Gastroesophageal sphincter (tissue), 4 donors: ENCODE measurements at regions not wholly inside any gene's neighbourhood (a gene's known extent, or its start where the extent isn't known, plus 50 kb on each side); places are given as distances from the start of the nearest gene placed in this dataset.

Experiments used
- ATAC-seq: fragments of 150-250 bp; one replicate; pipeline ENCODE4 v1.9.1; 2016; ENCODE audit warnings: mild to moderate bottlenecking, moderate library complexity
- H3K27ac ChIP-seq, 4 donors: fragments of 200-600 bp; sonication (generic) in 3 of 4; 1 replicate in 3 of 4; 2 replicates in 1 of 4; pipeline ENCODE4 v1.5.1; 2016 to 2019
- H3K27me3 ChIP-seq: fragments of 200-600 bp; sonication (generic); one replicate; pipeline ENCODE4 v1.5.1; 2019
- H3K36me3 ChIP-seq, 2 donors: fragments of 200-600 bp; sonication (generic); one replicate each; pipeline ENCODE4 v1.5.1; 2019; ENCODE audit warnings: control low read depth in 1 of 2
- H3K4me1 ChIP-seq, 3 donors: fragments of 200-600 bp; sonication (generic); 1 replicate in 2 of 3; 2 replicates in 1 of 3; pipeline ENCODE4 v1.5.1; 2016 to 2019; ENCODE audit warnings: control low read depth in 2 of 3
- H3K4me3 ChIP-seq, 2 donors: fragments of 200-600 bp; sonication (generic); one replicate each; pipeline ENCODE4 v1.5.1; 2019; ENCODE audit warnings: mild to moderate bottlenecking in 1 of 2, moderate library complexity in 1 of 2
- H3K9me3 ChIP-seq, 3 donors: fragments of 200-600 bp; sonication (generic); one replicate each; pipeline ENCODE4 v1.5.1; 2017 to 2019; ENCODE audit warnings: control low read depth in 2 of 3
- EP300 ChIP-seq: sonication (generic); formaldehyde crosslinking; IDR thresholded peaks from one replicate; pipeline ENCODE4 v1.6.1; 2017; ENCODE audit warnings: antibody characterized with exemption, mild to moderate bottlenecking
- POLR2A ChIP-seq, 2 donors: fragments of 450-650 bp; IDR thresholded peaks; one replicate each; pipeline ENCODE4 v1.6.1; 2017; ENCODE audit warnings: antibody characterized with exemption in 2 of 2, mild to moderate bottlenecking in 2 of 2, moderate library complexity in 1 of 2
- POLR2AphosphoS5 ChIP-seq: sonication (generic); formaldehyde crosslinking; IDR thresholded peaks from one replicate; pipeline ENCODE4 v1.6.1; 2017; ENCODE audit warnings: antibody characterized with exemption
- WGBS, 2 donors: methylation state at CpG; one replicate each; pipeline ENCODE4 v1.1.5; 2018; ENCODE audit warnings: low coverage in 1 of 2; 5-methylcytosine and 5-hydroxymethylcytosine counted together
- TF ChIP-seq, protein P1 (sequence below), 4 experiments: fragments of 200-600 bp in 2 of 4; fragments of 450-650 bp in 2 of 4; sonication (generic) in 1 of 4; IDR thresholded peaks; one replicate each; pipeline ENCODE4 v1.5.1; 2017 to 2019; ENCODE audit warnings: antibody characterized with exemption in 4 of 4, mild to moderate bottlenecking in 2 of 4, moderate library complexity in 2 of 4

DNA sequence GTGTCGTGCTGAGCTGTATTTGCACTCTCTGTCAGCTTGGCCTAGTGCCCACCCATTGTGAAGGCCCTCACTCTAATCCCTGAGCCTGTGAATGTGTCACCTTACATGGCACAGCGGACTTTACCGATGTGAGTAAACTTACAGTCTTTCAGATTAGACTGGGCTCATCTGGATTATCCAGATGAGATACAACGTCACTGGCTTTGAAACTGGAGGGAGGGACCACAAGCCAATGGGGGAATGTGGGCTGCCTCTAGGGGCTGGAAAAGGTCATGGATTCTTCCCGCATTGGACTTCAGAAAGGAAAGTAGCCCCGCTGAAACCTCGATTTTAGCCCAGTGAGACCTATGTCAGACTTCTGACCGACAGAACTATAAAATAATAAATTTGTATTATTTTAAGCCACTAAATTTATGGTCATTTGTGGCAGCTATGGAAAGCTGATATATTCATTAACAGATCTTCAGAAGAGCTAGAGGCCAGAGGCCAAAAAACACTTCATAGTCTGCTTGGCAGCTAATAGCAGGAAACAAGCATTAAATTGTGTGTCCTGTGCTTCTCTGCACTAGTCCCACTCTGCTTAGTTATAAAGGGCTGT is 139.0 kb upstream of the GAS1 start:
- WGBS, 2 donors = 74 to 83% methylated on average over 3 to 5 of the region's 8 CpGs
- Histone ChIP-seq H3K4me3 (no peak overlapping the region), H3K27me3 (no peaks in the 10 kb centered on the region), H3K4me1 (peaks cover 0 to 7% (median 0%) of the 10 kb centered on the region in 3 donors), H3K9me3 (no peaks in the 10 kb centered on the region), H3K27ac (no peak overlapping the region), H3K36me3 (no peaks in the 10 kb centered on the region)
- ATAC-seq = no peak
- TF ChIP-seq POLR2A (IDR thresholded peaks at IDR 0.05) (no peak), EP300 (no peak)
- TF ChIP-seq, protein P1, sequence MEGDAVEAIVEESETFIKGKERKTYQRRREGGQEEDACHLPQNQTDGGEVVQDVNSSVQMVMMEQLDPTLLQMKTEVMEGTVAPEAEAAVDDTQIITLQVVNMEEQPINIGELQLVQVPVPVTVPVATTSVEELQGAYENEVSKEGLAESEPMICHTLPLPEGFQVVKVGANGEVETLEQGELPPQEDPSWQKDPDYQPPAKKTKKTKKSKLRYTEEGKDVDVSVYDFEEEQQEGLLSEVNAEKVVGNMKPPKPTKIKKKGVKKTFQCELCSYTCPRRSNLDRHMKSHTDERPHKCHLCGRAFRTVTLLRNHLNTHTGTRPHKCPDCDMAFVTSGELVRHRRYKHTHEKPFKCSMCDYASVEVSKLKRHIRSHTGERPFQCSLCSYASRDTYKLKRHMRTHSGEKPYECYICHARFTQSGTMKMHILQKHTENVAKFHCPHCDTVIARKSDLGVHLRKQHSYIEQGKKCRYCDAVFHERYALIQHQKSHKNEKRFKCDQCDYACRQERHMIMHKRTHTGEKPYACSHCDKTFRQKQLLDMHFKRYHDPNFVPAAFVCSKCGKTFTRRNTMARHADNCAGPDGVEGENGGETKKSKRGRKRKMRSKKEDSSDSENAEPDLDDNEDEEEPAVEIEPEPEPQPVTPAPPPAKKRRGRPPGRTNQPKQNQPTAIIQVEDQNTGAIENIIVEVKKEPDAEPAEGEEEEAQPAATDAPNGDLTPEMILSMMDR (IDR thresholded peaks at IDR 0.05) = no peak

DNA sequence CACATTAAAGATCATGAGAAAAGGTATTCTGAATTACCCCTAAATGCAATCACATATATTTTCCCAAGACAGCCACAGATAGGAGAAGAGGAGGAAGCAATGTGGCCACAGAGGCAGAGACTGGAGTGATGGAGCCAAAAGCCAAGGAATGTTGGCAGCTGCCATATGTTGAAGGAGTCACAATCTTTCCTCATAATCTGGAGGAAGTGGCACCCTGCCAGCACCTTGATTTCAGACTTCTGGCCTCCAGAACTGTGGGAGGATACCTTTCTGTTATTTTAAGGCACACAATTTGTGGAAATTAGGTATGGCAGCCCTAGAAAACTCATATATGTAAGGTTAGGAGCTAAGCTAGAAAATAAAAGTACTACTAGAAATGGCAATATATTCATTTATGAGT is 139.9 kb upstream of the GAS1 start:
- no peaks in the 10 kb centered on the region for H3K27me3 ChIP-seq
- H3K4me1 ChIP-seq = peaks cover 0 to 7% (median 0%) of the 10 kb centered on the region in 3 donors
- H3K36me3 ChIP-seq = no peaks in the 10 kb centered on the region
- no peak overlapping the region for H3K27ac ChIP-seq
- no peak for ATAC-seq
- H3K9me3 ChIP-seq = no peaks in the 10 kb centered on the region
- TF ChIP-seq, protein P1 (IDR thresholded peaks at IDR 0.05) = no peak
- TF ChIP-seq POLR2AphosphoS5 = no peak
- TF ChIP-seq EP300 = no peak
- TF ChIP-seq POLR2A (IDR thresholded peaks at IDR 0.05) = no peak
- no peak overlapping the region for H3K4me3 ChIP-seq

DNA sequence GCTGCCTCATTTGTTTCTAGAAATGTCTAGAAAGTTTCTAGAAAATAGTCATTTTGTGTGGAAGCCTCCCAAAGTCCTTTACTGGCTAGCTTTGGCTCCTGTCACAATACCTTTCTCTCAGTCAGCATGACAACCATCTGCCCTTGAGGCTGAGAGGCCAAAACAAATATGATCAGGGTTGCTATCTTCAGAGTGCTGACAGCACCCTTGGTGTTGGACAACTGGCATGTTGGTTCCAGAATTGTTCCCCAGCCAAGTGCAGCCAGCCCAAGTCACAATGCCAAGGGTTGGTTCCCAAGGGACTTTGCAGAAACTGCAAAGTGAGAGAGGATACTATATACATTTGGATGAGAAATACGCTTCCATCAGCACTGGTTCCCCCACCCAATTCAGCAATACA is 140.9 kb upstream of the GAS1 start:
- no peak overlapping the region for H3K4me3 ChIP-seq
- TF ChIP-seq EP300 (no peak), POLR2AphosphoS5 (no peak), POLR2A (IDR thresholded peaks at IDR 0.05) (no peak)
- TF ChIP-seq, protein P1 (IDR thresholded peaks at IDR 0.05) = no peak
- no peak for ATAC-seq
- H3K27me3 ChIP-seq = no peaks in the 10 kb centered on the region
- no peak overlapping the region for H3K27ac ChIP-seq
- H3K9me3 ChIP-seq = no peaks in the 10 kb centered on the region
- 86 to 100% methylated on average over 1 of the region's 1 CpG for whole genome bisulfite sequencing, 2 donors
- H3K4me1 ChIP-seq = peaks cover 0 to 7% (median 0%) of the 10 kb centered on the region in 3 donors
- no peaks in the 10 kb centered on the region for H3K36me3 ChIP-seq

DNA sequence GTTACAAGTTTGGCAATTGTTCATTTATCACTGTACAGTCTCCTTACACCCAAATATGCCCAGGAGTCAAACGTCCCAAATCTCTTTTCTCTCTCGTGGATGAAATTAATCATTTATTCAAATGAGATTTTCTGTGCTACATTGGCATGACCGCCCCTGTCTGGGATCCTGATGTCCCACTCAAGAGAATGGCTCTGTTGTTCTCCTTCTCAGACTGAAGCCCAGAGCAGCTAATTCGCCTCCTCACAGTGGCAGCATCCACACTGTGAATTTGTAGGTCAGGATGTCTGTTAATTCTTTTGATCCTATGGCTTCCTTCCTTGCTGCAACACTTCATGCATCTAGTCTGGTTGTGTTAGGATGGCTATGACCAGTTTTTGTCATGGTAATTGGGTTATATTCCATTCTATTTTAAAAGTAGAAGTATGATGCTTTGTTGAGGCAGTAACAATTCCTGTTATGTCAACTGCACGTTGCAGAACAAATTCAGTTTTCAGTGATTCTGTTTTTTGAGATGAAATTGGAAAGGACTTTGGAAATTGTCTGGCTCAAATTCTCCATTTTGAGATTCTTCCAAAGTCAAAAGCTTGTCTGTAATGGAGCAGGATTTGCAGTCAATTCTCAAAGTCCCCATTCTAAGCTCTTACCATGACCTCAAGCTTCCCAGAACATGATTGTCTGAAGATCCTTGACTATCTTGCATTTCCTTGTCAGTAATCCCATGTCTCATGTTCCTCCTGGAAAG is 141.5 kb upstream of the GAS1 start:
- Histone ChIP-seq H3K9me3 (no peaks in the 10 kb centered on the region), H3K36me3 (no peaks in the 10 kb centered on the region), H3K4me3 (no peak overlapping the region), H3K27ac (no peak overlapping the region), H3K4me1 (peaks cover 0 to 7% (median 0%) of the 10 kb centered on the region in 3 donors), H3K27me3 (no peaks in the 10 kb centered on the region)
- TF ChIP-seq EP300 (no peak), POLR2AphosphoS5 (no peak), POLR2A (IDR thresholded peaks at IDR 0.05) (no peak)
- TF ChIP-seq, protein P1 (IDR thresholded peaks at IDR 0.05) = no peak
- no peak for ATAC-seq
- WGBS, 2 donors = 72 to 80% methylated on average over 3 to 5 of the region's 5 CpGs

DNA sequence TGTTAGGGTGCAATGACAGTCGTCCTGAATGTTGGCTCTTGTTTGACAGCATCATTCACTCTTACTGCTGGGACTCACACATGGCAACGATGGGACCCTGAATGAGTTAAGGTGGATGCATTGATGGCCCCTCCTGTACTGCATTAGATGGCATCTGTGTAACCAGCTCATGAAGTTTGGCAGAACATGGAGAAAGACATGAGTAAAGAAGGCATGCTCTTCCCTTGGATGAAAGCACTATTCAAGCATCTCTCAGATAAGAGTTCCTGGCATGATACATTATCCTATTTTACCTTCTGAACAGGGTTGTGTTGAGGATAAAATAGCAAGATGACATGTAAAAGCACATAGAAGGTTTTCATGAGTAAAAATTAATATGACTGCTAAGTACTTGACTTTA is 142.2 kb upstream of the GAS1 start:
- TF ChIP-seq, protein P1 (IDR thresholded peaks at IDR 0.05) = no peak
- TF ChIP-seq POLR2A (IDR thresholded peaks at IDR 0.05) (no peak), POLR2AphosphoS5 (no peak), EP300 (no peak)

More for the DNA sequence above, 142.2 kb upstream of the GAS1 start:
- no peak overlapping the region for H3K4me3 ChIP-seq
- H3K36me3 ChIP-seq = no peaks in the 10 kb centered on the region
- no peak overlapping the region for H3K27ac ChIP-seq
- ATAC-seq = no peak
- WGBS, 2 donors = 44% methylated on average over 2 of the region's 2 CpGs; no CpG with 5 or more reads in 1 of the 2 donors
- H3K9me3 ChIP-seq = no peaks in the 10 kb centered on the region
- H3K4me1 ChIP-seq = peaks cover 0 to 7% (median 0%) of the 10 kb centered on the region in 3 donors
- H3K27me3 ChIP-seq = no peaks in the 10 kb centered on the region
